ENCODE measurements at regions not wholly inside any gene's neighbourhood (a gene's known extent, or its start where the extent isn't known, plus 50 kb on each side); places are given as distances from the start of the nearest gene placed in this dataset.
A peak's percentile ranks its signal among the peaks of the same experiment; 100 is the strongest.

DNA sequence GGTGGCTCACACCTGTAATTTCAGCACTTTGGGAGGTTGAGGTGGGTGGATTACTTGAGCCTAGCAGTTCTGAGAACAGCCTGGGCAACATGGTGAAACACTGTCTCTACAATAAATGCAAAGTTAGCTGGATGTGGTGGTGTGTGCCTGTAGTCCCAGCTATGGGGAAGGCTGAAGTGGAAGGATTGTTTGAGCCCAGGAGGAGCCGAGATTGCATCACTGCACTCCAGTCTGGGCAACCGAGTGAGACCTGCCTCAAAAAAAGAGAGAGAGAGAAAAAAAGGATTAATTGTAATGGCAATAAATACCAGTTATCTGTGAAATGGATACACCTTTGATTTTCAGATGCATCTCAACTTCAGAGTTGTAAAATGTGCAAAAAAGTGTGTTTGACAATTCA lies 58.8 kb downstream of the SPRY1 start:
- no peak for DNase-seq

DNA sequence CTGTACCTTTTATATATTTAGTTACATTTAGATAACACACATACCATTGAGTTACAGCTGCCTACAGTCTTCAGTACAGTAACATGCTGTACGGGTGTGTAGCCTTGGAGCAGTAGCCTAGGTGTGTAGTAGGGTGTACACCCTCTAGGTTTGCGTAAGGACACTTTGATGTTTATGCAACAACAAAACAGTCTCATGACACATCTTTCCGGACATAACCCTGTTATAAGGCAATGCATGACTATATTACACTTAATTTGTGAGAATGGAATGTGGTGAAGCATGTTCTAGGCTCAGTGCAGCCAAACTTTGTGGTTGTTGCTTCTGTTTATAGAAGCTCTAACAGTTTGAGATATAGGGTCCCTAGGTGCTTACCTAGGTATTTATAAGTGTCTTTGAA lies 65.4 kb downstream of the SPRY1 start:
- DNase-seq = no peak

DNA sequence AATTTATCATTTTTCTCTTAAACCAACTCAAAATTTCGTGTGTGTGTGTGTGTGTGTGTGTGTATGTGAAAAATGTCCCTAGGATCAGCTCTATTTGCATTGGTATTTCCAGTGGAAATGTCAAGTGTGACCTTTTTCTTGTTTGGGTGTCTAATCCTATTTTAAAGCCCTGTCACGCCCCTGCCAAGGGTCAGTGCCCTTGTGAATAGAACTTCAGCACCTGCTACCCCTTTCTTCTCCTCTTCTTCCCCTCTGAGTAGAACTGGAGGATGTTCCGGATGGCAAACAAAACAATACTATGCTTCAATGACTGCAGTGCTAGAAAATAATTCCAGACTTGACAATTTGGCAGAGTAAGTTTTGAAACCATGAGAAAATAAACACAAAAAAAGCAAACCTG lies 67.3 kb downstream of the SPRY1 start:
- DNase-seq = no peak

DNA sequence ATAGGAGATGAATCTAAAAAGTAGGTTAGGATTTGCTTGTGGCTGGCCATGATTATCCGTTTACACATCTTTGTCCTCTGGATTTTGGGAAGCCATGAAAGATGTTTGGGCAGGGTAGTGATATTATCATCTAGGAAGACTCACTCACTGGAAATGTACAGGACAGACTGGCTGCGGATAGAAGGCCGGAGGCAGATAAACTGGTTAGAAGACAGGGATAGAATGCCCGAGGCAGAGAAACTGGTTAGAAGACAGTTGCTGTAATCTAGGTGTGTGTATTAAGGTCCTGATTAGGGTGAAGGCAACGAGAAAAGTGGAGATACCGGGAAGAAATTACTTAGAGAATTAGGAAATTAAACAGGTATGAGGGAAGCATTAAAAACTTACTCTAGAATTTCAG lies 68.8 kb downstream of the SPRY1 start:
- DNase-seq = no peak

DNA sequence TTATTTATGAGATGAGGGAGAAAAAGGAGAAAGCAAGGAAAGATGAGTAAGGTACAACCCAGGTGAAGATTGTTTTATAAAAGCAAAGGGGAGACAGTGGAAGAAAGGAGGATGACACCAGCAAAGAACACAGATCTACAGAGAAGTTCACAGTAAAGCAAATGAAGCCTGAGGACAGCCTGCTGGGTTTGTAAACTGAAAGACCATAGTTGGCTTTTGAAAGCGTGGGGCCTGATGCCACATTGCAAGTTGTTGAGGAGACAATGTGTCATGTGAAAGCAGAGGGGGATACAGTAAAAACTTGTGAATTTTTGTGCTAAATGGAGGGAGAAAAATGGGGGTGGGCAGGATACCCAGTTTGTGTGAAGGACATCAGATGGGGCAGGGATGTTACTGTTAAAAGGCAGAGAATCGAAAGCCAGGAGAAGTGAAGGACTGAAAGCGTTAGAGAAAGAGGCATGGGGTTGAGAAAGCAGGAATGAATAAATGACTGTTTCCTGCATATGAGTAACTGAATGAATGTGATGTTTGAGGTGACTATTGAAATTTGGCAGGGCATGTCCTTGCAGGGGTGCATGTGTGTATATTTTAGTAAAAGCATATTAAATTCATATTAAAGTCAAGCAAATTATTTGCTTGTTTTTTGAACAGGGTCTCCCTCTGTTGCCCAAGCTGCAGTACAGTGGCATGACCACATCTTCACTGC lies 69.6 kb downstream of the SPRY1 start:
- DNase-seq = no peak

DNA sequence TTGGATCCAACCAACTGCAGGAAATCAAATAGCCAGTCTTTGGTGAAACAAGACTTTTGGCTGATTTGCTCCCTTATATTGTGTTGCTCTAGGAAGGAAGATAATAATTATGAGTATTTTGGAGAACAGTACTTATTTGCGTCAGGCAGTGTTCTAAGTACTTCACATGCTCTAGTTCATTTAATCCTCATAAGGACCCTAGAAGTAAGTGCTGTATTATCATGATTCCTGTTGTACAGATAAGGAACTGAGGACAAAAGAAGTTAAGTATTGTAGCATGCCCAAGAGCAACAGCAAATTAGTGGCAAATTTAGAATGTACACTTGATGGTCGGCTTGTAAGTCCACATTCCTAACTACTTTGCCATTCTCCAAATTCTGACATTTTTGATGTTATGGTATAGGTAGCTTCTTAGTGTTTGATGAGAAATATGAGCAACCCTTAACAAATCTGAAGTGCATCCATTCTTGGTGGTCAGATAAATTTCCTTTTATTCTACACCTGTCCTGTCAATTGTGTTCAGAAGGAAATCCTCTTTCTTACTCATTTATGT lies 72.0 kb downstream of the SPRY1 start:
- DNase-seq = no peak

DNA sequence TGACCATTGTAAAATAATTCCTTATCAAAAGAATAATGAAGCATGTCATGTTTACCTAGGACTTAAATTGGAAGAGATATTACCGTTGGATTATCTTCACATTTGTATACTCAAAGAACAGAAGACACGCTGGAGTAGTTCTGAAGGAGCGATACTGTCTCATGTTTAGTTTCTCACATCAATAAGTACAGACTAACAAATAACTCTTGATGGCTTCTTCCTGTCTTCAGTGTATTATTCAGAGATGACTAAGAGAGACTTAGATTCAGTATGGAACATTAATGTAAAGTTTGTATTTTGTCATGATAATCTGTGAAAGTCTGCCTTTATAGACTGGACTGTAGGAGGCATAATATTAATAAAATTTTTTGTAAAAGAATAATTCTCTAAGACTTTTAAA lies 72.7 kb downstream of the SPRY1 start:
- no peak for DNase-seq

DNA sequence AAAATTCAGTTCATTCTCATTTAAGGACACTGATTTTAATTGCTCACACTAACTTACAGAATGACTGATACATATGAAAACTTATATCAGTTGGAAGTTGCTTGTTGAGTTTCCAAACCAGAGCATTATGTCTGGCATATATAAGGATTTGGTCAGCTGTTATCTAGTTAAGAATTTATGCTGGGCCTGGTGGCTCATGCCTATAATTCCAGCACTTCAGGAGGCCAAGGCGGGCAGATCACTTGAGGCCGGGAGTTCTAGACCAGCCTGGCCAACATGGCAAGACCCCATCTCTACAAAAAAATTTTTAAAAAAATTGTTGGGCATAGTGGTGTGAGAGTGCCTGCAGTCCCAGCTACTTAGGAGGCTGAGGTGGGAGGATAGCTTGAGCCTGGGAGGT lies 73.1 kb downstream of the SPRY1 start:
- no peak for DNase-seq

DNA sequence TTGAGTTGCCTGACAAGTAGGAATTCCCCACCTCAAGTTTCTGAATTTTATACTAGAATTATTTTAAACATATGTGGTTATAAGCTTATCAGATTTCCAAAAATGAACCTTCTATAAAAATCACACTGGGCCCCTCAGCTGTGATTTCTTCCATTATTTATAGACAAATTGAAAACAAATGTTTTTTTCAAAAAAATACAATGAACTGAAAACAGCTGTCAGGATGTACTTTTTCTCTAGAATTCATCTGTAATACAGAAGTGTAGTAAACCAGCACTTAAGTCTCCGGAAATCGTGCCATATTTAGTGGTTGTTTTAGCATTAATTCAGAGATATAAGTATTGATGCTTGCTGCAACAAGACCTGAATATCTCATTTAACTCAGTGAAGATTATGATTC lies 74.0 kb downstream of the SPRY1 start:
- no peak for DNase-seq

DNA sequence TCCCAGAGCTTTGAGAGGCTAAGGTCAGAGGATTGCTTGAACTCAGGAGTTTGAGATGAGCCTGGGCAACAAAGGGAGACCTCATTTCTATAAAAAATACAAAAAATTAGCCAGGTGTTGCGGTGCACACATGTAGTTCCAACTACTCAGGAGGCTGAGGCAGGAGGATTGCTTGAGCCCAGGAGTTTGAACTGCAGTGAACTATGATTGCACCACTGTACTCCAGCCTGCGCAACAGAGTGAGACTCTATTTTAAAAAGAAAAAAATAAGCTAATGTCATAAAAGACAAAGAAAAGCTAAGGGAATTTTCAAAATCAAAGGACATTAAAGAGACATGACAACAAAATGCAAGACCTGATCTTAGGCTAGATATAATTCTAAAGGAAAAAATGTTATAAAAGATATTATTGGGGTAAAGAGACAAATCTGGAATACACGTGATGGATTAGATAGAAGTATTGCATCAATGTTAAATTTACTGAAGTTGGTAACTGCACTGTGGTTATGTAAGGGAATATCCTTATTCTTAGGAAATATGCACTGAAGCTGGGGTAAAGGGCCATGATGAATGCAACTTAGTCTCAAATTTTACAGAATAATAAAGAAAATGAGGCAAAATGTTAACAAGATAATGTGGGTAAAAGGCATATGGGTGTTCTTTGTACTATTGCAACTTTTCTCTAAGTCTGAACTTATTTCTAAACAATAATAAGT lies 75.2 kb downstream of the SPRY1 start:
- no peak for DNase-seq

DNA sequence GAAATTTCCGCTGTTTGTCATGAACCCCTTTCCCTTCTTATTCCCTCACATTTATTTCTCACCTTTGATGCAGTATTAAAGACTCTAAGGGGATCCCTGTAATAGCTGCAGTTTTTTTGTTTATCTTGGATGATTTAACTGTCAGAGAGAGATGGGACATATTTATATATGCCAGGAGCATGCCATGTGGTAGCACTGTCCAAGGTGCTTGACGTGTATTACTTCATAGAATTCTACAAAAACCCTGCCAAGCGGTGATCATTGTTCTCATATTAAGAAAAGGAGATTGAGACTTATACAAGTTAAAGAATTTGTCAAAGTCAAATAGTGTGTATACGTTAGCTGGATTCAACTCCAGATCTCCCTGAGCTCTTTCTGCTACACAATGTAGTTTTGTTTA lies 78.2 kb downstream of the SPRY1 start:
- no peak for DNase-seq

DNA sequence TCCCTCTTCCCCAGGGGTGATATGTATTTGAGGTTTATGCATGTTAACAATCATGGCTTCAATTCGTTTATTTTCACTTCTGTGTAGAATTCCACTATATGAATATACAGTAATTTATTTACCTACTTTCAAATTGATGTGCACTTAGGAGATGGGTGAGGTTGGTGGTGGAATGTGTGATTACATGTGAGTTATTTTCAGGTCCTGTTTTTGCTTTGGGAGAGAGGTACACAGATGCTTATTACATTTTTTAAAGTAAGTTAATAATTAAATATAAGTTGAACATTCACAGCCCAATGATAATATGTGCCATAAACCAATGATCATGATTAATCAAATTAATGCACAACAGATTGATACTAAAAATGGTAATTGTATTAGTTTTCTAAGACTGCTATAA lies 79.5 kb downstream of the SPRY1 start:
- no peak for DNase-seq

DNA sequence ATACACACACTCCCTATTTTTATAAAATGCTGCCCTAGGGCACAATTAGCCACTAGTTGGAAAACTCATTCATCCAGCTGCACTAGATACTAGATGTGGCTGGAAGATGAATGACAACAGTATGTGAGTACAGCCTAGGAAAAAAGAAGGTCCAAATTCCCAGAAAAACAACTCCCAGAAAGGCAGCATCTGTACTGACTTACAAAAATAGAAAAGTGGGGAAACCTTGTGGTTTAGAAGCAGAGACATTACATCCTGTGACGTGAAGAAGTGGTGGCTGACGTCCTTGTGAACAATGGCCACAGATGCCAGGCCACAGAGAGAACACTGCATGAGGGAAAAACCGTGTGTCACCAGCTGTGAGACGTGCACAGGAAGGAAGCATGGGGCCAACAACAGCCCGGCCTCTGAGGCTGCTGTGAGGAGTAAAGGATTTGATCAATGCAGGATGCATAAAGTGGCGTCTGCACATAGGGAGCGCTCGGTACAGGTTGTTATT lies 81.2 kb downstream of the SPRY1 start:
- peak; percentile 28 for DNase-seq

DNA sequence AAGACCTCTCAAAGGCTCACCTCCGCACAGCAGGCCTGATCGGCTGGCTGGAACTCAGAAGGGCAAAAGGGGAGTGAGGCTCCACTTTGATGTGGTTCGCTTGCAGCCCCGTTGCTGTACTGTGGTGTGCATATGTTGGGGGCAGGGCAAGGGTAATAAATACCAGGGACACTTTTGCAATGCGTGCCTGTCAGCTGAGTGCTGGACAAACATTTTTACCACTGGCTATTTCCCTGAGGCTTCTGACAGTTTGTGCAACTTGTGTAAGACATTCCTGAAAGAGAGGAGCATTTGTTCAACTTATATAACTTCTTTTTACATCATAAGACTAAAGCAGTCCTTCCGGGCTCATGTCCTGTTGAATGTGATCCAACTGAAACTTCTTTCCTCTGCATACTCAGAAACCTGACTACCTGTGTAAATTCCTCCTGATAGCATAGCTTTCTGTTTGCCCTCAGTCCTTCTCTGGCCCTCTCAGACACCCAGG lies 82.3 kb downstream of the SPRY1 start:
- no peak for DNase-seq

DNA sequence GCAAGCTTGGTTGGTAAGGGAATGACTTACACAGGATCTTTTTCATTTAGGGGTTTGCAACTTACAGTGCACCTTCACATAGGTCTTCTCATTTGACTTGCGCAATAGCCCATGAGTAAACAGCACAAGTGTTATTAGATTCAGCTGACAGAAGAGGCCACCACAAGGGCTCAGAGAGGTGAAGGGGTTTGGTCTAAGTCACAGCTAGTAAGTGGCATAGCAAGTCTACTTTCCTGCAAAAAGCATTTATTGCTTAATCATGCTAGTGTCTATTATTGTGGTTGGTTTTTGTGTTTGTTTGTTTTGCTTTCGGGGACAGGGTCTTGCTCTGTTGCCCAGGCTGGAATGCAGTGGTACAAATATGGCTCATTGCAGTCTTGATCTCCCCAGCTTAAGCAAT lies 83.3 kb downstream of the SPRY1 start:
- no peak for DNase-seq

DNA sequence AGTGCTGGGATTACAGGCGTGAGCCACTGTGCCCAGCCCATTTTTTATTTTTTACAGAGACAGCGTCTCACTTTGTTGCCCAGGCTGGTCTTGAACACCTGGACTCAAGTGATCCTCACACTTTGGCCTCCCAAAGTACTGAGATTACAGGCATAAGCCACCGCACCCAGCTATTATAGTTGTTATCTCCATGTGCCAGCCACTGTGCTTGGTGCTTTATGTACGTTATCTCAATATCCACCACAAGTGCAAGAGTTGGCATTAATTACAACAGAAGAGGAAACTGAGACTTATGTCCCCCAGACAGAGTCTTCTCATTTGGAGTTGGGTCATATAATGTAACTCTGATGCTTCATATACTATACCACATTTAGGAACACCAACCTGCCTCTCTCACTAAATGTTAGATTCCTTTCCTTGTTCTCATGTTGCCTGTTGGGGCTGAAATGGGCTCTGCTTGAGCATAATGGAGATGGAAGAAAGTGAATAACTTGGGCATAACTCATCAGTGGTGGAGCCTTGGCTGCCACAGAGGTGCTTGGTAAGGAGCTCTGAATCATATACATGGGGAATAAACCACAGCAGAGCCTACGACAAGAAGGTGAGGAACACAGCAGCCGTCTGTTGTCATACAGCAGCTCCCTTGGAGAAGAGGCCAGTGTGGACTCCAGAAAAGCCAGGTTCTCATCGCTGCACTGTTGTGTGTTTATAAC lies 84.3 kb downstream of the SPRY1 start:
- DNase-seq = no peak

DNA sequence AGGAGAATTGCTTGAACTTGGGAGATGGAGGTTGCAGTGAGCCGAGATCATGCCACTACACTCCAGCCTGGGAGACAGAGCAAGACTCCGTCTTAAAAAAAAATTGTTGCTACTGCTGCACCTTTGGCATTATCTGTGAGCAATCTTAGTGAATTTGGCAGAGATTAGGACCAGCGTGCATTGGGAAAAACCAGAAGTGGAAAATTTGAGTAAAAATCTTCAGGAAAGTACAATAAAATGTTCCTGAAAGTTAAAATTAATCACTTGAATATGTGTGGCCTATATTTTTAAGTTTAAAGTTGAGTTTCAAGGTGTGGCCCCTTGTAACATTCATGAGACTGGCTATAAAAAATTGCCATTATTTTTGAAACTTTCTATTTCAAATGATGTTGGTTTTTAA lies 85.1 kb downstream of the SPRY1 start:
- DNase-seq = no peak

DNA sequence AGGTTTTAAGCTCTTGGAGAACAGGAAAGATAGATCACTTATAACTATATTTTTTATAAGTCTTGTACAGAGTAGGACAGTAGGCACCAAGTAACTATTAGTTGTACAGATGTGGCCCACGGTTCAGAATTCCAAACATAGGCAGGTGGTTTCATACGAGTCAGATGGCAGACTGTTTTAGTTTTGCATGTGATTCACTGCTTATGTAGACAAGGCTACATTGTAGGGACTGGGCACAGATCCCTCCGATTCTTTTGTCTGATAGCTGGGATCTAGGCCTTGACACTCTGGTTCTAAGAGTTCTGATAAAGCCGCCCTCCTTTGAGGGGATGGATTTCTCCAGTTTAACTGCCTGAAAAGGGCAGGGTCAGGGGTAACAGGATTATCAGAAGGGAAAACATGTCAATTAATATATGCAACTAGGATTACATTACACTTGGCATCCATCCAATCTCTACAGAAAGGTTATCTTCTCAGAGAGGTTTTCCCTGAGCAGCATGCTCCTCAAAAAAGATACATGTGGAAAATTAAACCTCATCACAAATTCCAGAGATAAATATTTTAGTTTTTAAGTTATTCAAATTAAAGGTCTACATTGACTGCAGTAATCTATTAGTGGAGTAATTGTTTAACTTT lies 87.8 kb downstream of the SPRY1 start:
- DNase-seq = no peak

DNA sequence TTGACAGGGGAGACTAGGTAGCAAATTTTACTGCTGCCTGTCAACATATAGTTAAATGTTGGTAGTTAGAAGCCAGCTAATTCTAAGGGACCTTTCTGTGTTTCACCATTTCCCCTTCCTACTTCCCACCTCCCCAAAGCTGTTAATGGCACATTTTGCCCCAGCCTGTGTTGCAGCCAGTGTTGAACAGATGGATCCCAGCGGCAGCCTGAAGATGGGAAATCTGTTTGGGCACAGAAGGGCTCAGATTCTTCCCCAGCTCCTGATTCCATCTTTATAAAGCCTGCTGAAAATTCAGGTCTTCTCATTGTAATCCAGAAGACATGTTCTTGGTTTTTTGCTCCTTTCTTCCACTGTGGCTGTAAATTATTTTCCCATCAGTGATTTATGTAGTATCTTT lies 89.0 kb downstream of the SPRY1 start:
- no peak for DNase-seq

DNA sequence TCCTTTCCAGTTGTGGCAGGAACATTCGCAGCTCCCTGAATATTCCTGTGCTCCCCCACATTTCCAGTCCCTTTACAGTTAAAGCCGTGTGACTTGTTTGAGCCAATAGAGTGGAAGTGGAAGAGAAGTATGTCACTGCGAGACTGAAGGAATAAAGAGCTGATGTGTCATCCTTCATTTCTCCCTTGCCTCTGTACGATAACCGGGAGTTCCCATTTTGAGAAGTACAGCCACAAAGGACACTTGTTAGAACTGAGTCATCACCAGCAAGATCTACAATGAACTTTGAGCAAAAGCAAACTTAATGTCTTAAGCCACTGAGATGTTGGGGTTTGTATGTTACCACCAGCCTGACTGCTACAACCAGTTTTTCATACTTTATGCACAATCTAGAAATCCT lies 92.3 kb downstream of the SPRY1 start:
- no peak for DNase-seq

DNA sequence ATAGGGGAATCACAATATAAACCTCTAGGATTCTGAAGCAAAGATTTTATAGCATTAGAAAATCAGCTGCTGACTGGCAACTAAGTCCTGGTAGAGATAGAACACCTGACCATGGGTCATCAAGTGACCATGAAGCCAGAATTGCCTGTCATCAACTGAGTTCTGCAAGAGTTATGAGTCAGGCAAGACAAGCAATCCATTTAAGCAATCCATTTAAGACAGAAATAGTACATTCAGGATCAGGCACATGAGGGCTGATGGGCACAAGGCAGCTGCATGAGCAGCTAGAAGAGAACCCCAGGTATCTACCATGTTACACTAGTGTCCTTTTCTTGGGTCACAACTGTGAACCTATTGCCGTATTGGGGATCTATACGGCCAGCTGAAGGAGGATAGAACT lies 98.9 kb downstream of the SPRY1 start:
- DNase-seq = no peak

DNA sequence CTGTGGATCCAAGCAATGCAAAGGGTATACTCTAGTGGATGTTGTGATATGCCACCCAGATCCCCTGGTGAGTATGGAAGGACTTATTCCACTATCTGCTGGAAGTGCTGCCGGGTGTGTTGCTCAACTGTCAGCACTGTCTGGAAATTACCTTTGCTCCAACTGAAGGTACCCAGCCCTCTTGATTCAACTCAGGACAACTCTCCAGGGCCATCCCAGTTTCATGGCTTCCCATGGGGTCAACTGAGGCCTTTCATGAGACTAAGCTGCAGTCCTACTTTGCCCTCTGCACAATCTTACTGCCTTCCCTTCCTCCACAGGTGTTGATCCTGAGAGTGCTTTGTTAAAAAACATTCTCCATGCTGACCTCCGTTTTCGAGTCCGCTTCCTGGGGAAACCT lies 99.8 kb downstream of the SPRY1 start:
- DNase-seq = no peak

DNA sequence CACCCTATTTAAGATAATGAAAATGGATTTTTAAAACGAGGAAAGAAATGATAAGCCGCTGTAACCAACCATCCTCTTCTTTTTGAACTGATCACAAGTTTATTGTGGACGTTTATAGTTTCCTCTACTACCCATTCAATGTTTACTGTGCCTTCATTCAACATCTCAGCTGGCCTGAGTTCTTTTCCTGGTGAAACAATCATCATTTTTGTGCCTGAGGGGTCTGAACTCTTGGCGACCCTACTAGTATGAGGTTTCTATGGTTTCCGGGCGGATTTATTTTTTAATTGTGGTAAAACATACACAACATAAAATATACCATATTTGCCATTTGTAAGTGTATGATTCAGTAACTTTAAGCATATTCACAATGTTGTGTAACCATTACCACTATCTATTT lies 100.7 kb downstream of the SPRY1 start:
- no peak for DNase-seq

All from CD4-positive, alpha-beta T cell treated with Interleukin-21 for 1 hour (primary cell).